Left ventricle myocardium inferior (tissue), 1 donor: ENCODE measurements at regions not wholly inside any gene's neighbourhood (a gene's known extent, or its start where the extent isn't known, plus 50 kb on each side); places are given as distances from the start of the nearest gene placed in this dataset.

Source experiments
- DNase-seq: peaks from one replicate; pipeline ENCODE4 v3.0.0-alpha.2; 2020
- H3K27ac ChIP-seq: fragments of 200-600 bp; replicated peaks from 2 replicates; pipeline ENCODE4 v1.8.0; 2021
- H3K27me3 ChIP-seq: fragments of 200-600 bp; 2 replicates; pipeline ENCODE4 v1.8.0; 2021; ENCODE audit warnings: low read depth
- H3K36me3 ChIP-seq: fragments of 200-600 bp; 2 replicates; pipeline ENCODE4 v1.8.0; 2021
- H3K4me1 ChIP-seq: fragments of 200-600 bp; 2 replicates; pipeline ENCODE4 v1.8.0; 2021
- H3K4me3 ChIP-seq: fragments of 200-600 bp; 2 replicates; pipeline ENCODE4 v1.8.0; 2021; ENCODE audit warnings: mild to moderate bottlenecking, moderate library complexity
- H3K9me3 ChIP-seq: fragments of 200-600 bp; replicated peaks from 2 replicates; pipeline ENCODE4 v1.8.0; 2021
- CTCF ChIP-seq: fragments of 200-600 bp; IDR thresholded peaks from 2 replicates; pipeline ENCODE4 v1.8.0; 2021; ENCODE audit warnings: antibody characterized with exemption, mild to moderate bottlenecking, borderline replicate concordance
- intact Hi-C: fragments of 100-400 bp; cut with micrococcal nuclease; formaldehyde crosslinking; loops from one replicate; pipeline ENCODE4 v1.11.0; 2022
- donor health status: DM: no; HTN: yes; CAD: no; lungs with severe emphysema.

DNA sequence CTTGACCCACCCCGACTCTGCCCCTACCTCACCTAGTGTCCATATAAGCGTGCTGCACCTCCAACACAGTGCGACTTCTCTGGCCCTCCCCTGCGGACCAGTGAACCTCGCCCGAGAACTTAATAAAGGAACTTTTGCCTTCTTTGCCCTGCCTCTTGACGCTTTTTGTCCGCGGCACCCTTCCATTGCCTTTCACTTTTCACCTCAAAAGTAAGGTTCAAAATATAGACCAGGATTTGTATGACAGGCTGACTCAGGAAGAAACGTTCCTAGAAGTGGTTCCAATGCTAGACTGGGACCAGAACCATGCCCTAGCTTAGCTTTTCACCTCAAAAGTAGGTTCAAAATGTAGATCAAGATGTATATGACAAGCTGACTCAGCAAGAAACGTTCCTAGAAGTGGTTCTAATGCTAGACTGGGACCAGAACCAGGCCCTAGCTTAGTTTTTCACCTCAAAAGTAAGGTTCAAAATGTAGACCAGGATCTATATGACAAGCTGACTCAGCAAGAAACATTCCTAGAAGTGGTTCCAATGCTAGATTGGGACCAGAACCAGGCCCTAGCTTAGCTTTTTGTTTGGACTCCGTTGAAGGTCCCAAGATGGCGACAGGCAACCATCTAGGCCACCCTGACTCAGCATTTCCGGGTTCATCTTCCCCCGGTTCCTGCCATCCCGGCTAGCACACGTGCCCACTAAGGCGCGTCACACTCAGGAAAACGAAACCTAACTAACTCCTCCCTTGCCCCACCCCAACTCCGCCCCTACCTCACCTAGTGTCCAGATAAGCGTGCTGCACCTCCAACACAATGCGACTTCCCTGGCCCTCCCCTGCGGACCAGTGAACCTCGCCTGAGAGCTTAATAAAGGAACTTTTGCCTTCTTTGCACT lies 51.0 kb upstream of the TMEM97 start:
- H3K27me3 ChIP-seq = no peaks in the 10 kb centered on the region
- intact Hi-C loops = no loop called here
- no peak overlapping the region for H3K4me3 ChIP-seq
- no peak for TF ChIP-seq CTCF
- DNase-seq = no peak
- H3K4me1 ChIP-seq = no peaks in the 10 kb centered on the region
- no peaks in the 10 kb centered on the region for H3K36me3 ChIP-seq
- no peak overlapping the region for H3K27ac ChIP-seq
- H3K9me3 ChIP-seq = peaks cover 14% of the 10 kb centered on the region

GRCh38 chr17:28268610-28269313 lies 50.2 kb upstream of the TMEM97 start:
- H3K27me3 ChIP-seq = no peaks in the 10 kb centered on the region
- H3K9me3 ChIP-seq = peaks cover 6% of the 10 kb centered on the region
- H3K27ac ChIP-seq = no peak overlapping the region
- no peak for DNase-seq
- no peaks in the 10 kb centered on the region for H3K4me1 ChIP-seq
- intact Hi-C loops = no loop called here
- TF ChIP-seq CTCF = no peak
- H3K36me3 ChIP-seq = no peaks in the 10 kb centered on the region
- H3K4me3 ChIP-seq = no peak overlapping the region
